MM.1S (cell line): ENCODE measurements at regions not wholly inside any gene's neighbourhood (a gene's known extent, or its start where the extent isn't known, plus 50 kb on each side); places are given as distances from the start of the nearest gene placed in this dataset.

Experiments
- CTCF ChIP-seq: fragments of 300-600 bp; sonication (generic); IDR thresholded peaks from 2 replicates; pipeline ENCODE4 v1.5.1; 2016; ENCODE audit warnings: antibody characterized with exemption, low read length, mixed read lengths
- EZH2 ChIP-seq: fragments of 300-600 bp; sonication (generic); optimal IDR thresholded peaks from 2 replicates; pipeline ENCODE3; 2017; ENCODE audit warnings: low read depth, mild to moderate bottlenecking, antibody characterized with exemption, low read length, mixed read lengths
- EZH2phosphoT487 ChIP-seq: fragments of 300-600 bp; sonication (generic); IDR thresholded peaks from 2 replicates; pipeline ENCODE4 v1.6.1; 2018; ENCODE audit warnings: antibody characterized with exemption, low read length

- no peak for TF ChIP-seq CTCF
- no peak for TF ChIP-seq EZH2
- no peak for TF ChIP-seq EZH2phosphoT487
These were observed 258.4 kb upstream of the SLC10A2 start for GRCh38 chr13:103324641-103325040.
